ENCODE measurements at regions not wholly inside any gene's neighbourhood (a gene's known extent, or its start where the extent isn't known, plus 50 kb on each side); places are given as distances from the start of the nearest gene placed in this dataset.

DNA sequence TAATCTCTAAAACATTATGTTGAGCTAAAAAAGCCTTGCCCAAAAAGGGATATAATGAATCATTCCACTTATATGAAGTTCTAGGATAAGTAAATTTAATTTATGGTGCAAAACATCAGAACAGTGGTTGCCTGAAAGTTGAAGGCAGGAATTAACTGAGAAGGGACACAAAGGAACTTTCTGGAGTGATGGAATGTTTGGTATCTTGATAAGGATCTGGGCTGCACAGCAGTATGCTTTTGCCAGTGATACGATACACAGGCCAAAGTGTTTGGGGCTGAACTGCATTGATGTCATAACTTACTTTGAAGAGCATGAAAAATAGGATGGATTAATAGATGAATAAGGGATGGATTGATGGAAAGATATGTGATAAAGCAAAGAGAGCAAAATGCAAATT, 146.1 kb upstream of the LRFN2 start:
- no peak for TF ChIP-seq CTCF (IDR thresholded peaks at IDR 0.05)
- no peak for TF ChIP-seq POLR2A (IDR thresholded peaks at IDR 0.05)
- no peak for TF ChIP-seq POLR2AphosphoS5 (IDR thresholded peaks at IDR 0.05)
